Naive thymus-derived CD4-positive, alpha-beta T cell (primary cell): ENCODE measurements at regions not wholly inside any gene's neighbourhood (a gene's known extent, or its start where the extent isn't known, plus 50 kb on each side); places are given as distances from the start of the nearest gene placed in this dataset.

Experiments used
- ATAC-seq: fragments of 150-1000 bp; cut with Tn5 transposase; 2 replicates; pipeline ENCODE4 v1.10.0; 2021; ENCODE audit warnings: mild to moderate bottlenecking, moderate library complexity
- CTCF ChIA-PET: fragments of 350-600 bp; sonication (Branson Sonifier 250); formaldehyde crosslinking; loops from one replicate; lab custom pipeline; 2021; ENCODE audit warnings: antibody characterized with exemption; lab: Charles Lee
- POLR2A ChIA-PET: fragments of 350-600 bp; sonication (Branson Sonifier 250); formaldehyde crosslinking; loops from one replicate; lab custom pipeline; 2021; ENCODE audit warnings: antibody characterized with exemption, inconsistent platforms; lab: Charles Lee
- DNase-seq, 9 donors: peaks; one replicate each; pipeline versions ENCODE4 v3.0.0 to v3.0.0-alpha.2; 2020 to 2022; ENCODE audit warnings: mixed read lengths in 1 of 9
- H3K27ac ChIP-seq: one replicate; pipeline ENCODE4 v1.7.0; 2013; ENCODE audit warnings: mild to moderate bottlenecking, low read depth, low read length, moderate library complexity
- H3K27me3 ChIP-seq, 2 donors: one replicate each; pipeline ENCODE4 v1.7.0; 2013; ENCODE audit warnings: low read length in 2 of 2, mild to moderate bottlenecking in 2 of 2, moderate library complexity in 2 of 2; ENCODE audit not compliant: control insufficient read depth in 2 of 2, insufficient read depth in 2 of 2
- H3K36me3 ChIP-seq, 3 experiments: 1 replicate in 2 of 3; 2 replicates in 1 of 3; pipeline ENCODE4 v1.7.0; 2013; ENCODE audit warnings: low read length in 3 of 3, mild to moderate bottlenecking in 3 of 3, moderate library complexity in 1 of 3; ENCODE audit not compliant: insufficient read depth in 3 of 3, control insufficient read depth in 2 of 3
- H3K4me1 ChIP-seq, 2 donors: one replicate each; pipeline ENCODE4 v1.7.0; 2013; ENCODE audit warnings: low read length in 2 of 2, mild to moderate bottlenecking in 2 of 2, moderate library complexity in 1 of 2; ENCODE audit not compliant: control insufficient read depth in 2 of 2, insufficient read depth in 2 of 2
- H3K4me3 ChIP-seq: 2 replicates; pipeline ENCODE4 v1.7.0; 2013; ENCODE audit warnings: mild to moderate bottlenecking, low read length
- H3K9me3 ChIP-seq, 3 experiments: 1 replicate in 2 of 3; 2 replicates in 1 of 3; pipeline ENCODE4 v1.7.0; 2013; ENCODE audit warnings: low read length in 3 of 3; ENCODE audit not compliant: control insufficient read depth in 2 of 3
- H3K27ac Mint-ChIP-seq, 9 donors: one replicate each; pipeline ENCODE4 v1.8.0; 2020 to 2022; ENCODE audit warnings: mixed read lengths in 9 of 9, mild to moderate bottlenecking in 8 of 9, moderate library complexity in 5 of 9, inconsistent platforms in 2 of 9
- H3K27me3 Mint-ChIP-seq, 5 donors: one replicate each; pipeline ENCODE4 v1.8.0; 2021 to 2022; ENCODE audit warnings: mixed read lengths in 5 of 5, mild to moderate bottlenecking in 1 of 5
- H3K36me3 Mint-ChIP-seq, 5 donors: one replicate each; pipeline ENCODE4 v1.8.0; 2020 to 2022; ENCODE audit warnings: mixed read lengths in 5 of 5, mild to moderate bottlenecking in 3 of 5, inconsistent platforms in 1 of 5
- H3K4me1 Mint-ChIP-seq, 7 donors: one replicate each; pipeline ENCODE4 v1.8.0; 2020 to 2022; ENCODE audit warnings: mixed read lengths in 7 of 7, mild to moderate bottlenecking in 3 of 7, inconsistent platforms in 1 of 7
- H3K4me3 Mint-ChIP-seq, 10 donors: one replicate each; pipeline ENCODE4 v1.8.0; 2020 to 2022; ENCODE audit warnings: mild to moderate bottlenecking in 10 of 10, mixed read lengths in 10 of 10, moderate library complexity in 6 of 10, inconsistent platforms in 2 of 10
- H3K9me3 Mint-ChIP-seq, 11 donors: one replicate each; pipeline ENCODE4 v1.8.0; 2020 to 2022; ENCODE audit warnings: mixed read lengths in 11 of 11, mild to moderate bottlenecking in 4 of 11, inconsistent platforms in 1 of 11, moderate library complexity in 1 of 11
- intact Hi-C, 2 donors: fragments of 100-400 bp; cut with micrococcal nuclease; formaldehyde crosslinking; loops; one replicate each; pipeline ENCODE4 v1.15.1; 2023

DNA sequence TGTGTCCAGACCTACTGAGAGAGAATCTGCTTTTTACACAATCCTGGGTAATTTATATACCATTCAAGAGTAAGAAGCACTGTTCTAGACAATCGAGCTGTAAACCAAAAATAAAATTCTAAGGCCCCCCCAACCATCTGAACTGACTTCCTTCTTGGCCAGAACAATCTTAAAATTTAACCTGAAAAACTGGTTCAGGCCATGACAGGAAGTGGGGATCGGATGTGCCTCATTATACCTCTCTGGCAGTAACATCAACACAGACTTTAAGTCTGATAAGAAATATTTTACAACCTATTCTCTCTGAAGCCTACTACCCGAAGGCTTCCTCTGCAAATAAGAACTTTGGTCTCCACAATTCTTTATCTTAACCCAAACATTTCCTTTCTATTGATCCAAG lies 75.2 kb upstream of the KIF5B start:
- Mint-ChIP-seq H3K27ac (peak overlapping the region in 5 of 9 donors; percentile 4 to 80 (median 54)), H3K27me3 (no peaks in the 10 kb centered on the region), H3K9me3 (peaks cover 0 to 2% (median 0%) of the 10 kb centered on the region in 11 donors), H3K4me1 (peaks cover 0 to 16% (median 12%) of the 10 kb centered on the region in 7 donors), H3K4me3 (peak overlapping the region in 1 of 10 donors; percentile 13), H3K36me3 (no peaks in the 10 kb centered on the region)
- intact Hi-C loops, result no loop called here
- Histone ChIP-seq H3K36me3 (no peaks in the 10 kb centered on the region), H3K9me3 (no peaks in the 10 kb centered on the region), H3K4me1 (peaks cover 0 to 3% of the 10 kb centered on the region in 2 donors), H3K4me3 (no peak overlapping the region), H3K27me3 (no peaks in the 10 kb centered on the region), H3K27ac (no peak overlapping the region)
- DNase-seq (peak in 2 of 9 donors; percentile 11 to 28), ATAC-seq (no peak)
- POLR2A ChIA-PET, result no interaction called here
- CTCF ChIA-PET, result no interaction called here

- Histone ChIP-seq H3K27ac (no peak overlapping the region), H3K4me3 (no peak overlapping the region), H3K36me3 (no peaks in the 10 kb centered on the region), H3K27me3 (no peaks in the 10 kb centered on the region), H3K4me1 (peaks cover 0 to 3% of the 10 kb centered on the region in 2 donors), H3K9me3 (no peaks in the 10 kb centered on the region)
- ATAC-seq (no peak), DNase-seq (no peak)
- Mint-ChIP-seq H3K36me3 (no peaks in the 10 kb centered on the region), H3K27me3 (no peaks in the 10 kb centered on the region), H3K4me1 (peaks cover 0 to 16% (median 12%) of the 10 kb centered on the region in 7 donors), H3K9me3 (peaks cover 0 to 2% (median 0%) of the 10 kb centered on the region in 11 donors), H3K27ac (peak overlapping the region in 1 of 9 donors; percentile 15), H3K4me3 (peak overlapping the region in 1 of 10 donors; percentile 13)
- ChIA-PET POLR2A (no interaction called here), CTCF (no interaction called here)
- intact Hi-C loops, result no loop called here
Observed at GRCh38 chr10:32130788-32131187, 74.6 kb upstream of the KIF5B start.

- Mint-ChIP-seq H3K27ac (no peak overlapping the region), H3K9me3 (peaks cover 0 to 14% (median 9%) of the 10 kb centered on the region in 11 donors), H3K36me3 (peaks cover 0 to 5% (median 4%) of the 10 kb centered on the region in 5 donors), H3K4me3 (no peak overlapping the region), H3K4me1 (no peaks in the 10 kb centered on the region), H3K27me3 (no peaks in the 10 kb centered on the region)
- Histone ChIP-seq H3K9me3 (peaks cover 0 to 11% (median 0%) of the 10 kb centered on the region in 3 experiments), H3K36me3 (no peaks in the 10 kb centered on the region), H3K27me3 (no peaks in the 10 kb centered on the region), H3K4me3 (no peak overlapping the region), H3K27ac (no peak overlapping the region), H3K4me1 (no peaks in the 10 kb centered on the region)
- DNase-seq (no peak), ATAC-seq (no peak)
- intact Hi-C loops, result no loop called here
- CTCF ChIA-PET, result no interaction called here
- POLR2A ChIA-PET, result no interaction called here
Observed at GRCh38 chr10:32125023-32125422, 68.8 kb upstream of the KIF5B start.

GRCh38 chr10:32123021-32123420 lies 66.8 kb upstream of the KIF5B start:
- H3K9me3 Mint-ChIP-seq, result peaks cover 0 to 14% (median 9%) of the 10 kb centered on the region in 11 donors
- no peaks in the 10 kb centered on the region for H3K27me3 Mint-ChIP-seq
- no peak for ATAC-seq
- no peaks in the 10 kb centered on the region for H3K4me1 Mint-ChIP-seq
- peak overlapping the region in 1 of 9 donors; percentile 38 for H3K27ac Mint-ChIP-seq
- Histone ChIP-seq H3K27ac (no peak overlapping the region), H3K27me3 (no peaks in the 10 kb centered on the region), H3K36me3 (no peaks in the 10 kb centered on the region), H3K4me1 (no peaks in the 10 kb centered on the region), H3K9me3 (peaks cover 0 to 11% (median 0%) of the 10 kb centered on the region in 3 experiments), H3K4me3 (no peak overlapping the region)
- H3K4me3 Mint-ChIP-seq, result no peak overlapping the region
- ChIA-PET CTCF (no interaction called here), POLR2A (no interaction called here)
- H3K36me3 Mint-ChIP-seq, result peaks cover 0 to 5% (median 4%) of the 10 kb centered on the region in 5 donors
- no peak for DNase-seq
- intact Hi-C loops, result no loop called here

DNA sequence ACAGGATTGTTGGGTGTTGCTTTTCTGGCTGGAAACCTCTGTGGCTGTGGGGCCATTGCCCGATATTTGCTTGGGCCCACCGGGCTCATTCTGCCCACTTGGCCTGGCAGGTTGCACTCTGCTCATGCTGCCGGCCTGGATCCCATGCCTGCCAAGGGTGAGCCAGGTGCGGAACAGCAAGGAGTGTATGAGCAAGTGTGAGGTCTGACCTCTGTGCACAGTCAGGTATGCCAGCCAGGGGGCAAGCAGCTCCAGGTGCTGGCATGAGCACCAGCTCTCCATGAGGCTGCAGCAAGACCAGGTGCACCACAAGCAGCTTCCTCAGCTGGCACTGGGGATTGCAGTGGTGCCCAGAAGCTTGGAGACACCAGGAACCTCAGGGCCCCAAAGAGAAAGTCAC lies 65.4 kb upstream of the KIF5B start:
- DNase-seq, result no peak
- no peak for ATAC-seq
- Histone ChIP-seq H3K27ac (no peak overlapping the region), H3K36me3 (no peaks in the 10 kb centered on the region), H3K9me3 (peaks cover 0 to 11% (median 0%) of the 10 kb centered on the region in 3 experiments), H3K27me3 (no peaks in the 10 kb centered on the region), H3K4me3 (no peak overlapping the region), H3K4me1 (no peaks in the 10 kb centered on the region)
- no peaks in the 10 kb centered on the region for H3K4me1 Mint-ChIP-seq
- POLR2A ChIA-PET, result no interaction called here
- H3K36me3 Mint-ChIP-seq, result peaks cover 0 to 7% (median 4%) of the 10 kb centered on the region in 5 donors
- CTCF ChIA-PET, result no interaction called here
- intact Hi-C loops, result no loop called here
- H3K9me3 Mint-ChIP-seq, result peaks cover 0 to 14% (median 9%) of the 10 kb centered on the region in 11 donors
- peaks cover 0 to 7% (median 3%) of the 10 kb centered on the region in 5 donors for H3K27me3 Mint-ChIP-seq
- no peak overlapping the region for H3K27ac Mint-ChIP-seq
- H3K4me3 Mint-ChIP-seq, result no peak overlapping the region

DNA sequence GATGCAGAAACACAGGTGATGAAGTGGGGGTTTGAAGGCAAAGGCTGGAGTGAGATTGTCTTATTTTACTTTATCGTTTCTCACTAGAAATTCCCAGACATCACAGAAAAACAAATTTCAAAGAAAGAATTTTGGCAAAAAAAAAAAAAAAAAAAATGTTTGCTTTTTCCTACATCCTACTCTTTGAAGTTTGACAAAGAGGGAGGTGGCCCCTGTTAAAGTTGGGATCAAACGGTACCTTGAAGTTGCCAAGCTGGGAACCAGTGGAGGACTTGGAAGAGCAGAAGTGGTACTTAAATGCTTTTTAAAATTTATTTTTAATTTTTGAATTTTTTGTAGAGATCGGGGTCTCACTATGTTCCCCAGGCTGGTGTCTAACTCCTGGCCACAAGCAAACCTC lies 63.9 kb upstream of the KIF5B start:
- Mint-ChIP-seq H3K4me1 (no peaks in the 10 kb centered on the region), H3K36me3 (peaks cover 0 to 8% (median 4%) of the 10 kb centered on the region in 5 donors), H3K27me3 (peaks cover 8 to 17% (median 13%) of the 10 kb centered on the region in 5 donors), H3K9me3 (peaks cover 0 to 14% (median 9%) of the 10 kb centered on the region in 11 donors), H3K4me3 (no peak overlapping the region), H3K27ac (no peak overlapping the region)
- CTCF ChIA-PET, result no interaction called here
- intact Hi-C loops, result no loop called here
- Histone ChIP-seq H3K9me3 (peaks cover 0 to 11% (median 0%) of the 10 kb centered on the region in 3 experiments), H3K4me3 (no peak overlapping the region), H3K27ac (no peak overlapping the region), H3K36me3 (no peaks in the 10 kb centered on the region), H3K27me3 (no peaks in the 10 kb centered on the region), H3K4me1 (no peaks in the 10 kb centered on the region)
- ATAC-seq (no peak), DNase-seq (no peak)
- POLR2A ChIA-PET, result interaction anchor here (0.7 kb wide), 1 partner anchor 13 kb away, joined by 3 read pairs; no protein-coding TSS in a partner anchor

- Histone ChIP-seq H3K4me3 (no peak overlapping the region), H3K4me1 (no peaks in the 10 kb centered on the region), H3K27ac (no peak overlapping the region), H3K36me3 (no peaks in the 10 kb centered on the region), H3K9me3 (no peaks in the 10 kb centered on the region), H3K27me3 (no peaks in the 10 kb centered on the region)
- Mint-ChIP-seq H3K9me3 (peaks cover 0 to 5% (median 0%) of the 10 kb centered on the region in 11 donors), H3K27me3 (peaks cover 9 to 21% (median 17%) of the 10 kb centered on the region in 5 donors), H3K4me3 (no peak overlapping the region), H3K36me3 (peaks cover 0 to 3% (median 0%) of the 10 kb centered on the region in 5 donors), H3K4me1 (no peaks in the 10 kb centered on the region), H3K27ac (no peak overlapping the region)
- DNase-seq (no peak), ATAC-seq (no peak)
- intact Hi-C loops, result no loop called here
- POLR2A ChIA-PET, result no interaction called here
- CTCF ChIA-PET, result no interaction called here
Observed at GRCh38 chr10:32114508-32114907, 58.3 kb upstream of the KIF5B start.
